ENCODE measurements at regions not wholly inside any gene's neighbourhood (a gene's known extent, or its start where the extent isn't known, plus 50 kb on each side); places are given as distances from the start of the nearest gene placed in this dataset.
A peak's percentile ranks its signal among the peaks of the same experiment; 100 is the strongest.

GRCh38 chr6:44560458-44561059 lies 173.1 kb downstream of the CDC5L start:
- no peak for DNase-seq (ENCODE audit: low spot score)

- no peak for DNase-seq (ENCODE audit: low spot score)
These were observed 173.6 kb downstream of the CDC5L start for GRCh38 chr6:44561060-44561623.

GRCh38 chr6:44561832-44562665 lies 174.5 kb downstream of the CDC5L start:
- no peak for DNase-seq (ENCODE audit: low spot score)

DNA sequence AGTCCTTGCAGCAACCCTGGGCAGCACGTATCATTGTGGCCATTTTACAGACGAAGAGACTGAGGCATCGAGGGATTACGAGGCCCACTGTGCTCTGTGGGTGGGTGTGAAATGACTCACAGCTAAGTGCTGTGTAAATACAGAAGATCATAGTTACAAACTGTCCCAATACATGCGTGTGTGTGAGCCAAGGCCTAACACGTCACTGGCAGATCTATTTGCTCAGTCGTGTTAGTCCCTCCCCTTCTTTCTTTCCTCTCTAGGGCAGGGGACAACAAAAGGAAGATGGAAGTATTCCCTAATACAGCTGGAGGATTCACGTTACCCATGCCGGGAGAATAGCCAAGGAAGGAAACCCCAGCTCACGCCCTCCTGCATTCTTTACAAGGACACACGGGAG lies 175.9 kb downstream of the CDC5L start:
- no peak for DNase-seq (ENCODE audit: low spot score)

DNA sequence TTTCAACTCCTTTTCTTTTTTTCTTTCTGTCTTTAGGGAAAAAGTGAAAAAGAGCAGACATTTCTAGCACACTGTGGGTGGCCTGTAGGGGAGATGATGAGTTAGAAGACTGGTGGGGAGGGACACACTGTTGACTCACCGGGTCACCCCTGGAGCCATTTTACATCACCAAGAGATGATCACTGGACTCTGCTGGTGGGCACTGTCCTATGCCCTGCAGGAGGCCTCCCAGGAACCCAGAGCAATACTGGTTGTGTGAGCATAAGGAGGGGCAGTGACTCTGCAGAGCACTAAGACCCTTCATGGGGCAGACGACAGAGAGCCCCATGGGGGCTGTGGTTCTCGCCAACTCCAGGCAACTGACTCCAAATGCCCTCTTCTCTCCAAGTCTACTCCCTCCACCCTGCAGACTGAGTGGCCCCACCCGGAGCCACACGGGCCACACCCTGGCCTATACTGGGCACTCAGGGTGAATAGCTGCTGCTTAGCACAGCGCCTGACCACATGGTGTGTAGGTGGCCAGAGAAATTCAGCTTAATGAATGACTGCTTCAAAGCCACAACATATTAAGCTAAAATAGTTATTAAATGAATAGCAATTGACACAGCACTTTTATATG lies 177.5 kb downstream of the CDC5L start:
- no peak for DNase-seq (ENCODE audit: low spot score)

GRCh38 chr6:44567406-44567805 lies 179.9 kb downstream of the CDC5L start:
- no peak for DNase-seq (ENCODE audit: low spot score)

GRCh38 chr6:44569131-44569530 lies 181.6 kb downstream of the CDC5L start:
- DNase-seq (ENCODE audit: low spot score) = no peak

DNA sequence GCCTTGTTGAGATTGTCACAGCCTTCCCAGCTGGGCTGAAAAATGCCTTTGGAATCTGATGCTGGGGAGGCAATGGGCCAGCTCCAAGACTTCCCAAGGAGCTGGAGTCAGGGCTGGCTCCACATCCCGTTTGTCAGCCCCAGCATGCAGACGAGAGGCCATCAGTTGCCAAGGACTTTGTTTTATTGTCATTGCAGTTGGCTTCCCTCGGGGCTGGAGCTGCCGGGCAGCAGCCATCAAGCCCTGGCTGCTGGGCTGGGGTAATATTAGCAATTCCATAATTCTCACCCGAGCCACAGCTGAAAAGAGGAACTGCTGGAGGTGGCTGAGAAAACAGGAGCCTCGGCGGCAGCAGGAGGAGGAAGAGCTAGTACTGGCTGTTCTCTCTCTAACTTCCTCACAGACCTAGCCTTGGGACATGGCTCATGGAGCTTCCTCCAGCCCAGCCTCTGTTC lies 182.5 kb downstream of the CDC5L start:
- peak; percentile 8 for DNase-seq (ENCODE audit: low spot score)

GRCh38 chr6:44571510-44571909 lies 184.0 kb downstream of the CDC5L start:
- DNase-seq (ENCODE audit: low spot score) = no peak

DNA sequence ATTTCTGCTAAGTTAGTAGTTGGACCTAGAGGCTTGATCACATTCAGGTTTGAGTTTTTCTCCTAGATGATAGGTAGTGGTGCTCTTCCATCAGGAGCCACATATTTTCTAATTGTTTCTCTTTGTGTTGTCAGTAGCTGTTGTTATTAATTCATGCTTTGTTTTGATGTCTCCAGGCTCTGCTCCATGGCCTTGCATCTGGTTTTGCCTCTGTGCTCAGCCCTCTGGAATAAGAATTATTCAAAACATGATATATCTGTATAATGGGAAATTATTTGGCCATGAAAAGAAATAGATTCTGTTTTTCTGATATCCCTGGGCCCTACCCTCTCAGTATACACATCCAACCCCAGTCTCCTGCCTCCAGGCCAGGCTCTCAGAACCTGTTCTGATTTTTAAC lies 184.8 kb downstream of the CDC5L start:
- no peak for DNase-seq (ENCODE audit: low spot score)

- no peak for DNase-seq (ENCODE audit: low spot score)
These were observed 188.1 kb downstream of the CDC5L start for GRCh38 chr6:44575644-44576043.

GRCh38 chr6:44576132-44576631 lies 188.7 kb downstream of the CDC5L start:
- DNase-seq (ENCODE audit: low spot score) = no peak

DNA sequence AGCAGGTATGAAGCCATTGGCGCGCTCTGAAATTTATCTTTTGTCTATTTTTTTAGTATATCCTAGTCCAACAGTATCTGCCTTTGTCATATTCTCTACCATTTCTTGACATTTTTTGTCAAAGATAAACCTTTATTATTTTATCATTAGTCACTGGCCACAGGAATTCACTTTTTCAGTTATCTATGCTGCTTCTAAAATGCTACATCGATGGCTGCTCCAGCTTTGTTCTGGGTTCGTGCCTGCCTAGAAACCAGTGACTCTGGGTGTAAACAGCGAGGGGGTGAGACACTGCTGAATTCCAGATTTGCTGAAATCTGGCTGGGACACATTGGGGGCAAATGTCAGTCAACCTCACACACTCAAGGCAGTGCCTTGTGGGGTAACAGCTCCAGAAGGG lies 193.4 kb downstream of the CDC5L start:
- no peak for DNase-seq (ENCODE audit: low spot score)

GRCh38 chr6:44582930-44583329 lies 195.4 kb downstream of the CDC5L start:
- no peak for DNase-seq (ENCODE audit: low spot score)

- no peak for DNase-seq (ENCODE audit: low spot score)
These were observed 203.0 kb downstream of the CDC5L start for GRCh38 chr6:44590471-44590870.

- DNase-seq (ENCODE audit: low spot score) = no peak
These were observed 206.0 kb downstream of the CDC5L start for GRCh38 chr6:44593539-44593944.

DNA sequence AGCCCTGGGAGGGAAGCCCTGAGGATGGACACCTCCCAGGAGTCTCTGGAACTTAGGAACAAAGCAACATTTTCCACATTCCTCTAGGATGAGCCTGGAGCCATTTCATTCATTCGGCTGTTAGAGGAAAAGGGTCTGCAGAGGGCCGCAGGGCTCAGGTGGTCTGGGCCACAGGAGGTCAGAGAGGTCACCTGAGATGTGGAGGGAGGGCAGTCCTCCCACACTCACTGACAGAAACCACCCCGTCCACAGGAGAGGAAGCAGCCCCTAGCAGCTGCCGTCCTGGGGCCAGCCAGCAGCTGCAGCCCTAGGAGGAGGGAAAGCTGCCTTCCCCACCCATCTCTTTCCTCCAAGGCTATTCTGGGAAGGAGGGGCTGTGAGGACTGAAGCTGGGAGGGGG lies 207.0 kb downstream of the CDC5L start:
- DNase-seq (ENCODE audit: low spot score) = no peak

DNA sequence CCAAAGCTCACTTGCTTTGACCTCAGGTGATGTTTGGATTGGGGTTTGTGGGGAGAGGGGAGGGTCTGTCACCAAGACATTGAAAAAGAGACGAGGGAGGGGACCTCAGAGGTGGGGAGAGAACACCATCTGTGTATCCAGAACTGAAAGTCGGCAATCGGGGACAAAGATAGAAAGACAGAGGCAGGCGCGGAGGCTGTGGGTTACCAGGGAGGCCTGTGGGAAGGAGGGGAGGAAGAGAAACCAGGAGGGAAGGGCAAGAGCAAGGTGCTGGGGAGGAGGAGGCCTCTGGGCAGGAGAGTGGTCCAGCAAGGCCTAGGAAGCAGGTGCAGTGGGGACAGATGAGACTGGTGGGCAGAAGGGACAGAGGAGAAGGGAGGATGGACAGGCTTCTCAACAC lies 211.2 kb downstream of the CDC5L start:
- no peak for DNase-seq (ENCODE audit: low spot score)

DNA sequence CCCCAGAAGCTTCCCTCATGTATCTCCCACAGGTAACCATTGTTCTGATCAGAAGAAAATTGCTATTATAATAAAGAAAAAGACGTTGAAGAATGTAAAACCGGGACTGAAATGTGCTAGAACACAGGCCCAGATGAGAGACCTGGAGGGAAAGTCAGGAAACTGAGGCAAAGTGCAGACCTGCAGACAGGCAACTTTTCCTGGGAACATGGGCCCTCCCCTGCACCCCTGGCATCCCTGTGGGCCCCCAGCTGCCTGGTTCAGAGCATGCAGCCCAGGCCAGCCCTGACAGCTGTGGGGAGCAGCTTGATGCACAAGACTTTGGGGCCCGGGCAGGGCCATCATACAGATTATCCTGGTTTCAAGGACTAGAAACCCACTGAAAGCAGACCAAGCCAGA lies 212.2 kb downstream of the CDC5L start:
- DNase-seq (ENCODE audit: low spot score) = no peak

DNA sequence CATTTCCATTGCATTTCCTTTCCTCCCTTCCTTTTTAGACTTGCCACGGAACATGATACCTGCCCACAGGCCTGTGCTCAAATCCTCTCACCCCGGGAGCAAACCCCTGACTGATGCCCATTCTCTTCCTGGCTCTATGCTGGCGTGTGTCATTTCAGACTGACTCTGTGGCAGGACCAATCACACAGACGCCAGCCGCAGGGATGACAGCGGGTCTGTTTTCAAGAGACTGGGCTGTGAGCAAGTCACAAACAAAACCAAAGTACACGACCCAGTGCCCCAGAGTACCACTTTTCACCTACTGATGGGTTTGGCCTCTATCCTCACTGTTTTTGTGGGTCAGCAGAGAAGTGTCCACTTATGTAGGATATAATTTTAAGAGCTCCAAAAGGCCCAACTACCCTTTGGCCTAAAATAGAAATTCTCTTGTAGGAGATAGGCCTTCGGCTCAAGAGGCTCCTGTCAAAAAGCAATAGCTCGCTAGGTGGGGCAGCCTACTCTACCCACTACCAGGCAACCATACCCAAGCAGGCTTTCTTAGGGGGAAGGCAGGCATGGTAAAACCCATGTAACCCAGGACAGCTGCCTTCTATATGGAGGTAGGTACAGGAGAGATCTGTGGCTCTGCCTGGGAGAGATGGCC lies 215.7 kb downstream of the CDC5L start:
- DNase-seq (ENCODE audit: low spot score) = no peak

DNA sequence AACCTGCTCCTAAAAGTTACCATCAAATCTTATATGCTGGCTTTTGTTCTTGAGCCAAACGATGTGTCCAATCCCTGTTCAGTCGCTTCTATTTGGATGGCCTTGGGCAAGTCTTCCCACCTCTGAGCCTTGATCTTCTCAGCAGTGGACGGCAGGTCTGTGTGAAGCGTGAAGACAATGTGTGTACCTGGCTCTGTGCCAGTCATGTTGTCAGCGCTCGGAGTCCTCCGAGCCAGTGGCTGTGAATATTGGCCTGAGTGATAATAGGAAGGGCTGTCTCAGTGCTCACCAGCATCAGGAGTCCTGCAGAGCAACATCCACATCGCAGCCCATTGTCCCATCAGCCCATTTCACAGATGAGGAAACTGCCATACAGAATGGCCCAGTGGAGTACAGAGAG lies 219.0 kb downstream of the CDC5L start:
- DNase-seq (ENCODE audit: low spot score) = no peak

GRCh38 chr6:44606976-44607375 lies 219.5 kb downstream of the CDC5L start:
- no peak for DNase-seq (ENCODE audit: low spot score)
